ENCODE measurements at regions not wholly inside any gene's neighbourhood (a gene's known extent, or its start where the extent isn't known, plus 50 kb on each side); places are given as distances from the start of the nearest gene placed in this dataset.

- TF ChIP-seq, protein P1, sequence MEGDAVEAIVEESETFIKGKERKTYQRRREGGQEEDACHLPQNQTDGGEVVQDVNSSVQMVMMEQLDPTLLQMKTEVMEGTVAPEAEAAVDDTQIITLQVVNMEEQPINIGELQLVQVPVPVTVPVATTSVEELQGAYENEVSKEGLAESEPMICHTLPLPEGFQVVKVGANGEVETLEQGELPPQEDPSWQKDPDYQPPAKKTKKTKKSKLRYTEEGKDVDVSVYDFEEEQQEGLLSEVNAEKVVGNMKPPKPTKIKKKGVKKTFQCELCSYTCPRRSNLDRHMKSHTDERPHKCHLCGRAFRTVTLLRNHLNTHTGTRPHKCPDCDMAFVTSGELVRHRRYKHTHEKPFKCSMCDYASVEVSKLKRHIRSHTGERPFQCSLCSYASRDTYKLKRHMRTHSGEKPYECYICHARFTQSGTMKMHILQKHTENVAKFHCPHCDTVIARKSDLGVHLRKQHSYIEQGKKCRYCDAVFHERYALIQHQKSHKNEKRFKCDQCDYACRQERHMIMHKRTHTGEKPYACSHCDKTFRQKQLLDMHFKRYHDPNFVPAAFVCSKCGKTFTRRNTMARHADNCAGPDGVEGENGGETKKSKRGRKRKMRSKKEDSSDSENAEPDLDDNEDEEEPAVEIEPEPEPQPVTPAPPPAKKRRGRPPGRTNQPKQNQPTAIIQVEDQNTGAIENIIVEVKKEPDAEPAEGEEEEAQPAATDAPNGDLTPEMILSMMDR (conservative IDR thresholded peaks at IDR 0.05): no peak
- no peak for TF ChIP-seq EZH2 (IDR thresholded peaks at IDR 0.05; ENCODE audit: low read depth)
Measured at GRCh38 chr13:50152224-50152623, 137.0 kb downstream of the KCNRG start.

Measured in PC-9 (cell line).